HTR-8/SVneo (cell line): ENCODE measurements at regions not wholly inside any gene's neighbourhood (a gene's known extent, or its start where the extent isn't known, plus 50 kb on each side); places are given as distances from the start of the nearest gene placed in this dataset.

Experiments used
- DNase-seq: peaks from one replicate; pipeline ENCODE4 v3.0.0; 2011; ENCODE audit warnings: low spot score, mixed read lengths; ENCODE audit not compliant: insufficient read length
- FAIRE-seq: peaks from 2 replicates; lab custom pipeline; 2011; peaks lifted over from hg19 to GRCh38; lab: Jason Lieb, UNC

DNA sequence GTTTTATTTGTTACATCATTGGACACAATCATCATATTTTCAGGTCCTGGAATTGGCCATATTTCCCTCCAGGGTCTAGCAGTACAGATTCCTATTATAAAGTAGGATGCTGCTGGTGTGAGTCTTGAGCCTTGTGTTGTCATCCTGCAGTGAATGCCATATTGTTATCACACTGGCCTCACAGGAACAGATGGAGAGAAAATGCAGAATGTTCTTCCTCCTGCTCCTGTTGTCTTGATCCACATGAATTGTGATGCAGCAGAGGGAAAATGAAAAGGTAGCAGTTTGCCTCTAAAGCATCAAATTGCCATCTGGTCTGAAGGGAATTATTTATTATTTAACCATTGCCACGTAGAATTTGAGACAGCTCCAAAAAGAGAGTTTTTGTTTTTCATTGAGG is 248.6 kb downstream of the GPAM start:
- FAIRE-seq (no peak), DNase-seq (no peak)

GRCh38 chr10:111936143-111936542 is 247.4 kb downstream of the GPAM start:
- no peak for DNase-seq
- FAIRE-seq, result no peak

- DNase-seq (no peak), FAIRE-seq (no peak)
Measured at GRCh38 chr10:111944331-111944730, 239.2 kb downstream of the GPAM start.

DNA sequence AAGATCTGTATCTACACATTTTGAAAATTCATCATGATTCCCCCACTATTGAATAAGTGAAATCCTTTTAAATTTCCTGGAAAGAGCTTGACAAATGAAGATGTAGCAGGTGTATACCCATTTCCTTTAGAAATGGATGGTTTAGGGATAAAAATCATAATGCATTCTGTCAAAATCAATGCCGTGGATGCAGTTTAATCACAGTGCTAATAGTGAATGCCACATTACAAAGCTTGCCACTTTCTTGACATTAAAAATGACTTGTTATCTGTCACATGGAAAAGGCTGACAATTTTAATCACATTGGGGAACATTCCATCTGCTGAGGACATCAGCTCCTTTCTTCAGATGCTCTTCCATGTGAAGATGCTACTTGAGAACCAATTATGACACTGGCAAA is 229.6 kb downstream of the GPAM start:
- no peak for DNase-seq
- FAIRE-seq, result no peak

- FAIRE-seq, result no peak
Measured at GRCh38 chr10:111954386-111954785, 229.2 kb downstream of the GPAM start.

GRCh38 chr10:111956841-111957240 is 226.7 kb downstream of the GPAM start:
- DNase-seq, result no peak
- no peak for FAIRE-seq

More at GRCh38 chr10:111954386-111954785, 229.2 kb downstream of the GPAM start:
- no peak for DNase-seq

- FAIRE-seq, result no peak
Measured at GRCh38 chr10:111962951-111963350, 220.6 kb downstream of the GPAM start.

GRCh38 chr10:111967116-111967515 is 216.4 kb downstream of the GPAM start:
- DNase-seq (no peak), FAIRE-seq (no peak)

More at GRCh38 chr10:111962951-111963350, 220.6 kb downstream of the GPAM start:
- DNase-seq, result no peak

DNA sequence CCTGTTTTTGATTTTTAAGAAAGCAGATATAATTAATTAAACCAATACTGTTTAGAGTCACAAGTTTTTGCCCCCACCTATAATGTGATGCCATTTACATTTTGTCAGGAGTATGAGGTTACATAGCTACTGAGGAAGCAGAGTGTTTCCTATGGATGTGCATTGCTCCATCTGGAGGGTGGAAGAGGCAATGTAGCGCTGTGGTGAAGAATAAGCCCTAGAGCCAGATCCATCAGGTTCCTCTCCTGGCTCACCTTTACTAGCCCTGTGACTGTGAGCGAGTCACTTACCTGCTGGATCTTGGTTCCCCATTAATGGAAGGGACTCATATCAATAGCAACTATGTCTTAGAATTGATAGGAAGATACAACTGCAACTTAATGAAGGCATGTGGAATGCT is 216.0 kb downstream of the GPAM start:
- no peak for FAIRE-seq
- DNase-seq, result no peak

DNA sequence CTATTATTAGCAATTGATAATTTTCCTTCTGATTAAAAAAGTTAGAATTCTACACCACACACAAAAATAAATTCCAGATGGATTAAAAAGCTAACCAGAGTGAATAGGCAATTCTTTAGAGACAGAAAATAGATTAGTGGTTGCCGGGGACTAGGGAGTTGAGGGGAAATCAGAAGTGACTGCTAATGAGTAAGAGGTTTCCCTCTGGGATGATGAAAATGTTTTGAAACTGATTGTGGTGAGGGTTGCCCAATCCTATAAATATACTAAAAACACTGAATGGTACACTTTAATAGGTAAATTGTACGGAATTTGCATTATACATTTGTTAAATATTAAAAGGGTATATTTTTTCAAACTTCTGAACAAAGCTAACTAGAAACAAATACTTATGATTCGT is 214.9 kb downstream of the GPAM start:
- no peak for FAIRE-seq
- DNase-seq, result no peak

- DNase-seq (no peak), FAIRE-seq (no peak)
Measured at GRCh38 chr10:111970111-111970510, 213.5 kb downstream of the GPAM start.

DNA sequence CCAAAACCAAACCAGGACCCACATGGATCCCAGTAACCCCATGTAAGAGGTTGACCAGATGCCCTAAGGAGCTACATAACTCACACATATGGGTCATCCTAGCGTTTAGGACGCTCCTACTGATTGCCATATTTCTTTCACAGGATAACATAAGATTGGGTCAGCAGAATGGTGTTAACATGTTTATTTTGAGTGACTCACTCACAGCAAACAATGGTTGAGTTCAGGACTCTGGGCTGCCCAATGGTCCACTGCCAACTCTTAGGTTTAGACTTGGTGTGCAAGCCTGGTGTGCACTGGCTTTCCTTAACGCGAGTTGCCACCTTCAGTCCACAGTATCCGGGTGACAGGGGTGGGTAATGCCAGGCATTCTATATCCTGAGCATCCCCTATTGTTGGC is 211.5 kb downstream of the GPAM start:
- DNase-seq (no peak), FAIRE-seq (no peak)

- DNase-seq (no peak), FAIRE-seq (no peak)
Measured at GRCh38 chr10:111973306-111973705, 210.3 kb downstream of the GPAM start.

DNA sequence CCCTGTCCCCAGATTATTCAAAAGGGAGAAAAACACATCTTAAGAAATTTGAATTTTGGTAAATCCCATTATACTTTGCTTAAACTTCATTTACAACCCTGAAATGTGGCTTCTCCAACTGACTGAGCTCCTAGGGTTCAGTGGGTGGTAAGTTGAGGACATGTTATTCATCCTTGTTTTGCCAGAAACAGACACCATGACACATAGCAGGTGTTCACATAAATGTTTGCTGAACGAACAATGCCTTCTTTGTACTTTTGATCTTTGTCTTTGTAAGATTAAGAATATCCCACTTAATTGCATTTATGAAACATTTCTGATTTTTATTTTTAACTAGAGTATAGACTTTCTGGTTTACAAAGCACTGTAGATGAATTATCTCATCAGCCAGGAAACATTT is 209.7 kb downstream of the GPAM start:
- DNase-seq (no peak), FAIRE-seq (no peak)

DNA sequence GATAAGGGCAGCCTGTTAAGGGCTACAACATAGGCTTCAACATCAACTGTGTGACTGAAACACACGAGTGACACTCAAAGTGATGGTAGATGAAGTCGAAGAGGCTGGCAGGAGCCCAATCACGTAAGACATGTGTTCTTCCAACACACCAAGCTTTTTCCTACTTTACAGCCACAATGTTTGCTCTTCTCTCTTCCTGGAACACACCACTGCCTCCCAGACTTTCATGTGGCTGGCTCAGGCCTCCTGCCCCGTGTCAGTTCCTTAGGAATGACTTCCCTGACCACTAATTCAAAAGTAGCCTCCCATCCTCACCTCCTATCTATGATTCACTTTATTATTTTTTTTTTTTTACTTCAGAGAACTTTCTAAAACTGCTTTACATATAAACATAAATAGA is 209.2 kb downstream of the GPAM start:
- FAIRE-seq, result no peak
- no peak for DNase-seq

- FAIRE-seq (no peak), DNase-seq (no peak)
Measured at GRCh38 chr10:111976557-111976956, 207.0 kb downstream of the GPAM start.

DNA sequence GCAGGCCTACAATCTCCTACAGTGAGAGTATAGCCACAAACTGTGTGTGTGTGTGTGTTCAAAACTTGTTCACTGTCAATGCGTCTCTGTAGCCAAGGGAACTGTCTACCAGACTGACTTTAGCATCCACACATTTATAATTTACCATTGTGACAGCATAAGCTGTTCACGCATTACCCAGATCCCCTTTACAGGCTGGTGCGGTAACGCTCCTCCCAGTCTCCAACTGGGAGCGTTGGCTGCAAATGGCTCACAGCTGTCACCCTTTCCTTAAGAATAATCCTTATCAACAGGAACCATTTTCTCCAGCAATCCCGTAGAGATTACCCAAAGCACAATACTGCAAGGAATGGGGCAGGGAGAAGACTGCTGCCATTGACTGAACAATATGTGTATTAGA is 199.5 kb downstream of the GPAM start:
- FAIRE-seq, result no peak
- DNase-seq, result no peak

GRCh38 chr10:111986079-111986478 is 197.5 kb downstream of the GPAM start:
- no peak for FAIRE-seq
- DNase-seq, result no peak

DNA sequence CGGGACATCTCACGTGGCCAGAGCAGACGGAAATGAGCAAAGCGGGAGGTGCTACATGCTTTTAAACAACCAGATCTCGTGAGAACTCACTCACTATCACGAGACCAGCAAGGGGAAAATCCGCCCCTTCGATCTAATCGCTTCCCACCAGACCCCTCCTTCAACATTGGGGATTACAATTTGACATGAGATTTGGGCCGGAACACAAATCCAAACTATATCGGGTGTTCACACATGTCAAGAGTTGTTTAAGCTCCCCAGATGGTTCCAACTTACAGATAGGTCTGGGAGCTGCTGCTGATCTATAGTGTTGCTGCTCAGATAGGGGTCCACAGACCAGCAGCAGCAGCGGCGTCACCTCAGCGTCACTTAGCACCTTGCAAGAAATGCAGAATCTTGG is 194.9 kb downstream of the GPAM start:
- FAIRE-seq (no peak), DNase-seq (no peak)

GRCh38 chr10:111989136-111989911 is 194.2 kb downstream of the GPAM start:
- DNase-seq (no peak), FAIRE-seq (no peak)

DNA sequence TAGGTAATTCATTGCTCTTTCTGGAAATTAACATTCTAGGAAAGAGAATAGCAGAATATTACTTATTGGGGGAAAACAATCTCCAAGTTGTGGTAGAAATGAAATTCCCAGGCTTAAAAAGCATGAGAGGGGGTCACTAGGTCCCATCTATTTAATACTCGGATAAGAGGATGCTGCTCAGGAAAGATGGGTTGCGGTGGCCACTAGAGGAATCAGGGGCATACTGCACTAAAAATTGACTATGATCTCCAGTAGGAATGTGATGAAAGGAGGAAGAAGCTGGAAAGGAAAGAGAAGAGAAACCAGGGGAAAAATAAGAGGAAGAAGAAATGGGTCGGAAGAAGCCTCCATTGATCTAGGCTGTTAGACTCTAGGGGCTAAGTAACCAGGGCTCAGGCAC is 192.8 kb downstream of the GPAM start:
- DNase-seq, result no peak
- FAIRE-seq, result no peak

- no peak for FAIRE-seq
- DNase-seq, result no peak
Measured at GRCh38 chr10:111993321-111993720, 190.2 kb downstream of the GPAM start.
